HUES6 (cell line): ENCODE measurements at regions not wholly inside any gene's neighbourhood (a gene's known extent, or its start where the extent isn't known, plus 50 kb on each side); places are given as distances from the start of the nearest gene placed in this dataset.

Source experiments
- H3K27ac ChIP-seq: 2 replicates; pipeline ENCODE4 v1.7.0; 2013; ENCODE audit warnings: low read depth, mild to moderate bottlenecking, low read length, inconsistent platforms
- H3K27me3 ChIP-seq: 2 replicates; pipeline ENCODE4 v1.6.1; 2013; ENCODE audit warnings: low read length; ENCODE audit not compliant: control insufficient read depth, insufficient read depth
- H3K36me3 ChIP-seq: 2 replicates; pipeline ENCODE4 v1.6.1; 2013; ENCODE audit warnings: low read length; ENCODE audit not compliant: control insufficient read depth, insufficient read depth
- H3K4me1 ChIP-seq: 2 replicates; pipeline ENCODE4 v1.6.1; 2013; ENCODE audit warnings: low read length; ENCODE audit not compliant: control insufficient read depth, insufficient read depth
- H3K4me3 ChIP-seq: 2 replicates; pipeline ENCODE4 v1.5.1; 2013; ENCODE audit warnings: low read depth, low read length
- H3K9ac ChIP-seq: one replicate; pipeline ENCODE4 v1.6.1; 2013; ENCODE audit warnings: mild to moderate bottlenecking, low read length
- H3K9me3 ChIP-seq: 2 replicates; pipeline ENCODE4 v1.6.1; 2013; ENCODE audit warnings: low read depth, low read length; ENCODE audit not compliant: control insufficient read depth, insufficient read depth

GRCh38 chr6:22017766-22018165, 279.1 kb downstream of the PRL start:
- H3K4me3 ChIP-seq: no peak overlapping the region
- H3K9me3 ChIP-seq: peaks cover 8% of the 10 kb centered on the region
- H3K27ac ChIP-seq: no peak overlapping the region
- no peaks in the 10 kb centered on the region for H3K27me3 ChIP-seq
- H3K4me1 ChIP-seq: peaks cover 2% of the 10 kb centered on the region; the same call in 1 of the 2 replicates
- no peak overlapping the region for H3K9ac ChIP-seq
- H3K36me3 ChIP-seq: peaks cover 26% of the 10 kb centered on the region

- peaks cover 26% of the 10 kb centered on the region for H3K36me3 ChIP-seq
These were observed 277.0 kb downstream of the PRL start for GRCh38 chr6:22019857-22020256.

GRCh38 chr6:22020299-22021003, 276.4 kb downstream of the PRL start:
- Histone ChIP-seq H3K27ac (no peak overlapping the region), H3K4me1 (peaks cover 16% of the 10 kb centered on the region), H3K36me3 (peaks cover 26% of the 10 kb centered on the region), H3K4me3 (no peak overlapping the region), H3K9ac (no peak overlapping the region), H3K9me3 (peaks cover 8% of the 10 kb centered on the region), H3K27me3 (no peaks in the 10 kb centered on the region)

More at GRCh38 chr6:22019857-22020256, 277.0 kb downstream of the PRL start:
- Histone ChIP-seq H3K27ac (no peak overlapping the region), H3K4me1 (peaks cover 10% of the 10 kb centered on the region), H3K9ac (no peak overlapping the region), H3K9me3 (peaks cover 8% of the 10 kb centered on the region), H3K27me3 (no peaks in the 10 kb centered on the region), H3K4me3 (no peak overlapping the region)

- Histone ChIP-seq H3K4me3 (no peak overlapping the region), H3K9ac (no peak overlapping the region), H3K9me3 (peaks cover 8% of the 10 kb centered on the region), H3K27ac (no peak overlapping the region), H3K27me3 (no peaks in the 10 kb centered on the region), H3K36me3 (peaks cover 26% of the 10 kb centered on the region), H3K4me1 (peaks cover 31% of the 10 kb centered on the region)
These were observed 274.9 kb downstream of the PRL start for GRCh38 chr6:22021966-22022365.

- peaks cover 43% of the 10 kb centered on the region for H3K4me1 ChIP-seq
- no peak overlapping the region for H3K9ac ChIP-seq
- H3K4me3 ChIP-seq: no peak overlapping the region
These were observed 272.9 kb downstream of the PRL start for GRCh38 chr6:22023937-22024336.

GRCh38 chr6:22024973-22025467, 271.8 kb downstream of the PRL start:
- H3K9ac ChIP-seq: peak overlapping the region; percentile 62
- H3K4me1 ChIP-seq: peaks cover 41% of the 10 kb centered on the region
- peak overlapping the region; percentile 28; the same call in 1 of the 2 replicates for H3K4me3 ChIP-seq

More at GRCh38 chr6:22023937-22024336, 272.9 kb downstream of the PRL start:
- Histone ChIP-seq H3K27ac (no peak overlapping the region; the same call in 1 of the 2 replicates), H3K27me3 (no peaks in the 10 kb centered on the region), H3K36me3 (peaks cover 26% of the 10 kb centered on the region), H3K9me3 (peaks cover 8% of the 10 kb centered on the region)

GRCh38 chr6:22025468-22026163, 271.2 kb downstream of the PRL start:
- Histone ChIP-seq H3K9me3 (peaks cover 8% of the 10 kb centered on the region), H3K9ac (peak overlapping the region; percentile 62), H3K36me3 (peaks cover 22% of the 10 kb centered on the region), H3K4me1 (peaks cover 41% of the 10 kb centered on the region), H3K27me3 (no peaks in the 10 kb centered on the region), H3K4me3 (peak overlapping the region; percentile 28), H3K27ac (peak overlapping the region; percentile 94)

More at GRCh38 chr6:22024973-22025467, 271.8 kb downstream of the PRL start:
- H3K9me3 ChIP-seq: peaks cover 8% of the 10 kb centered on the region
- H3K36me3 ChIP-seq: peaks cover 26% of the 10 kb centered on the region
- H3K27ac ChIP-seq: peak overlapping the region; percentile 94
- H3K27me3 ChIP-seq: no peaks in the 10 kb centered on the region

GRCh38 chr6:22026164-22026678, 270.6 kb downstream of the PRL start:
- peak overlapping the region; percentile 94 for H3K27ac ChIP-seq
- H3K9me3 ChIP-seq: peaks cover 8% of the 10 kb centered on the region
- H3K36me3 ChIP-seq: peaks cover 16% of the 10 kb centered on the region
- no peaks in the 10 kb centered on the region for H3K27me3 ChIP-seq
- H3K4me1 ChIP-seq: peaks cover 41% of the 10 kb centered on the region
- H3K4me3 ChIP-seq: peak overlapping the region; percentile 28
- H3K9ac ChIP-seq: peak overlapping the region; percentile 62

- Histone ChIP-seq H3K4me1 (peaks cover 41% of the 10 kb centered on the region), H3K27me3 (no peaks in the 10 kb centered on the region), H3K27ac (peak overlapping the region; percentile 94), H3K36me3 (peaks cover 13% of the 10 kb centered on the region), H3K9me3 (peaks cover 3% of the 10 kb centered on the region), H3K9ac (no peak overlapping the region), H3K4me3 (no peak overlapping the region)
These were observed 269.7 kb downstream of the PRL start for GRCh38 chr6:22027040-22027725.

- Histone ChIP-seq H3K9me3 (no peaks in the 10 kb centered on the region), H3K9ac (no peak overlapping the region), H3K27me3 (no peaks in the 10 kb centered on the region), H3K27ac (no peak overlapping the region), H3K36me3 (peaks cover 12% of the 10 kb centered on the region), H3K4me3 (no peak overlapping the region), H3K4me1 (peaks cover 41% of the 10 kb centered on the region)
These were observed 268.3 kb downstream of the PRL start for GRCh38 chr6:22028403-22029090.
